Left cardiac atrium (tissue), 4 donors: ENCODE measurements at regions not wholly inside any gene's neighbourhood (a gene's known extent, or its start where the extent isn't known, plus 50 kb on each side); places are given as distances from the start of the nearest gene placed in this dataset.

Experiments used
- ATAC-seq, 2 donors: fragments of 200-7000 bp; cut with Tn5 transposase; one replicate each; pipeline ENCODE4 v1.9.1; 2020; ENCODE audit warnings: mild to moderate bottlenecking in 2 of 2, moderate library complexity in 2 of 2
- DNase-seq: peaks from one replicate; pipeline ENCODE4 v3.0.0-alpha.2; 2020
- intact Hi-C, 2 donors: fragments of 100-400 bp; cut with DNase I; formaldehyde crosslinking; loops; one replicate each; pipeline versions ENCODE4 v1.14.1 to v1.15.1; 2022 to 2023
- donor health status: DM: no; HTN: yes; CAD: no.
- donor health status: DM: no; HTN: yes; CAD: no; lungs with severe emphysema.
- donor health status: DM: yes; HTN: yes; CAD: no.
- donor health status: Dilated cardiomyopathy.

- no peak for DNase-seq
- intact Hi-C loops, result no loop called here
- ATAC-seq, result no peak
These were observed 394.5 kb downstream of the RERGL start for GRCh38 chr12:17695495-17695894.

- intact Hi-C loops, result no loop called here
- ATAC-seq, result no peak
These were observed 398.6 kb downstream of the RERGL start for GRCh38 chr12:17691369-17691768.

DNA sequence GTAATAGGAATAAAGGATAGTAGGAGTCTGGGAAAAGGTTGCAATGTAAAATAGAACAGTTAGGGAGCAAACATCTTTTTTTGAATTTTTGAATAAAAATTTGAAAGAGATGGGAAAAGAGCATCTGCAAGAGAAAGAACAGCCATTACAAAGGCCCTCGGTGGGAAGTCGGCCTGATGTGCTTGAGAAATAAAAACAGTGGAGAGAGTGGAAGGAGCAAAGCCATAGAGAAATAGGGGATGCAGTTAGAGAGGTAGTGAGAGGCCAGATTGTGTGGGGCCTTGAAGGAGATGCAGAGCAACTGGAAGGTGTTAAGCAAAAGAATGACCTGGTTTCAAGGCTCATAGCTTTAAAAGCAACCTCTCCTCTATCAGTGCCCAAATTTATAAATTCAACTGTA is 409.8 kb downstream of the RERGL start:
- intact Hi-C loops, result no loop called here
- ATAC-seq (no peak), DNase-seq (no peak)

More at GRCh38 chr12:17691369-17691768, 398.6 kb downstream of the RERGL start:
- no peak for DNase-seq

- DNase-seq, result no peak
- intact Hi-C loops, result no loop called here
- ATAC-seq, result no peak
These were observed 423.2 kb downstream of the RERGL start for GRCh38 chr12:17666641-17667324.

DNA sequence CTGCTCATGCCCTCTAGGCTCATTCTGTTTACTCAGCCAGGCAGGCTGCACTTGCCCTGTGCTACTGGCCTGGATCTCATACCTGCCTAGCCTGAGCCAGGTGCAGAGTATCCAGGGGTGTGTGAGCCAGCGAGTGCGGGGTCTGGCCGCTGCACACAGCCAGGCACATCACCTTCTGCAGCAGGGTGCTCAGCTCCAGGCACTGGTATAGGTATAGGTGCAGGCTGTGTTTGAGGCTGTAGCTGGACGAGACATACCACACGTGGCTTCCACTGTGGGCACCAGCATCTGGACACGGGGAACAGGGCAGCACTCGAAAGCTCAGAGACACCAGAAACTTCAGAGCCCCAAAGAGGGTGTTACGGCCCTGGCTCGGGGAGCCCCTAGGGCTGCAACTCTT is 424.2 kb downstream of the RERGL start:
- ATAC-seq (no peak), DNase-seq (no peak)
- intact Hi-C loops, result no loop called here

DNA sequence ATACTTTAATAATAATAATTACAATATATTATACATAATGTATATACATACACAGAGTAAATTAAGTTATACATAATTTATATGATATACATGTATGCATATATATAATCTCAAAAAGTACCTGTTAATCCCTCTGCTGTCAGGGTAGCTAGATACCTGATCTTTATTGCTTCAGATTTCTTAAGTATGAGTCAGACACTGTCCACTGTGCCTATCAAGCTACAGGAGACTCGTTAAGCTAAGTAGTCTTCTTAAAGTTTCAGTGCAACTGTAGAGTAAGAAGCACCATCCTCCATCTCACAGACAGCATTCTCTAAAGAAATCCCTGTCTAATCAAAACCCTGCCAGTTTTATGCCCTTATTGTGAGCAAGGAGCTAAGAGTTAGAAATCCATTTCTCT is 428.7 kb downstream of the RERGL start:
- ATAC-seq (no peak), DNase-seq (no peak)
- intact Hi-C loops, result no loop called here

DNA sequence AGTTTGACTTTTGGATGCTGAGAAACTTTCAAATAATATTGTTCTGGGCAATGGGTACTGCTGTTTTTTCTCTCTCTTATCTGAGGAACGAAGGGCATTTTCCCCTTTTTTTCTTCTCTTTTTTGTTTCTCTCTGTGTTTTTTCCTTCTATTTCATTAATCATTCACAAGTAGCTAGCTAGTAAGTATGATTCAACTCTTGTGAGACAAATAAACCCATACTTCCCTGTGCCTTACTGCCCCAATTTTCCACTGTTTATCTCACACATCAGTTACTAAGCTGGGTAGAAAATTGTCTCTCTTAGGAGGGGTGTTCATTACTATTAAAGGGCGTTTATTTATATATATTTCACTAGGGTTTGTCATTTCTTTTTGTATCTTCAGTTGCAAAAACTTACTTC is 437.6 kb downstream of the RERGL start:
- intact Hi-C loops, result no loop called here
- DNase-seq (no peak), ATAC-seq (no peak)

GRCh38 chr12:17642340-17642650 is 447.7 kb downstream of the RERGL start:
- intact Hi-C loops, result loop anchor here in 1 of 2 donors (10.0 kb wide), 1 partner anchor 1457 kb away; no protein-coding TSS in a partner anchor
- ATAC-seq (no peak), DNase-seq (no peak)

GRCh38 chr12:17640615-17641014 is 449.4 kb downstream of the RERGL start:
- no peak for ATAC-seq
- no peak for DNase-seq
- intact Hi-C loops, result loop anchor here in 1 of 2 donors (10.0 kb wide), 1 partner anchor 1456 kb away; no protein-coding TSS in a partner anchor

- ATAC-seq (no peak), DNase-seq (no peak)
- intact Hi-C loops, result no loop called here
These were observed 471.2 kb downstream of the RERGL start for GRCh38 chr12:17618831-17619230.

GRCh38 chr12:17609701-17610100 is 480.3 kb downstream of the RERGL start:
- no peak for ATAC-seq
- intact Hi-C loops, result no loop called here

GRCh38 chr12:17609153-17609552 is 480.8 kb downstream of the RERGL start:
- ATAC-seq (no peak), DNase-seq (no peak)
- intact Hi-C loops, result no loop called here

More at GRCh38 chr12:17609701-17610100, 480.3 kb downstream of the RERGL start:
- DNase-seq, result no peak

DNA sequence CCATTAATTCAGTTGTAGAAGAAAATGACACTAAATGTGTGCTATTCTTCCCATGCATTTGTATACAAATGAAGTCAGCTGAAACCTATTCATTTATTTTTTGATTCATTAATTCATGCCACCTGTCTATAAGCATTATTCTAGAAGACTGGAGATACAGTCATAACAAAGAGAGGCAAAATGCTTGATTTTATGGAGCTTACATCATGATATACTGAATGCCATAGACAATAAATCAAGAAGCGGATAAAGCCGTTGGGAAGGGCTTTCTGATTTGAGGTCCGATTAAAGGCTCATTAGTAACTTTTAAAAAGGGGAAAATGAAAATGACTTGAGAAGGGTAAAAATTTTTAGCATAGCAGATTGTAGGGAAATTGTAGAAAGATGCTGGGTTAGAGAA is 494.9 kb downstream of the RERGL start:
- intact Hi-C loops, result no loop called here
- DNase-seq (no peak), ATAC-seq (no peak)

GRCh38 chr12:17593715-17594406 is 496.1 kb downstream of the RERGL start:
- DNase-seq (no peak), ATAC-seq (no peak)
- intact Hi-C loops, result no loop called here

DNA sequence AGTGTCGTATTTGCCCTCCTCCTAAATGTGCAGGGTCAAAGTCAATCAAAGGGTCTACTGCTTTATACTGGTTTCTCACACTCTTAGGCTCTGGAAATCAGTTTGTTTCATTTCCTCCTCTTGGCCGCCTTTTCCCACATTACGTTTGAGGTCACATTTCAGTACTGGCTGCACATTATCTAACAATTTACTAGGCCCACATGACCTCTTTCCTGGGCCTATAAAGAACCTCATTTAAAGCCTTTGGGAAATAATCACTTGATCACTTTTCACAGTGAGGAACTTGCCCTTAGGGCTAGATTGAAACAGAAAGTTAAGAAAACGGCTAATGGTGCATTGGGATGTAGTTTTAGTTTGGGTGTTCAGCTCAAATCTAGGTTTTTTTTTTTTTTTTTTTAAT is 497.5 kb downstream of the RERGL start:
- intact Hi-C loops, result no loop called here
- ATAC-seq, result no peak
- DNase-seq, result no peak

- intact Hi-C loops, result no loop called here
- DNase-seq, result no peak
- ATAC-seq, result no peak
These were observed 498.9 kb downstream of the RERGL start for GRCh38 chr12:17591005-17591681.

DNA sequence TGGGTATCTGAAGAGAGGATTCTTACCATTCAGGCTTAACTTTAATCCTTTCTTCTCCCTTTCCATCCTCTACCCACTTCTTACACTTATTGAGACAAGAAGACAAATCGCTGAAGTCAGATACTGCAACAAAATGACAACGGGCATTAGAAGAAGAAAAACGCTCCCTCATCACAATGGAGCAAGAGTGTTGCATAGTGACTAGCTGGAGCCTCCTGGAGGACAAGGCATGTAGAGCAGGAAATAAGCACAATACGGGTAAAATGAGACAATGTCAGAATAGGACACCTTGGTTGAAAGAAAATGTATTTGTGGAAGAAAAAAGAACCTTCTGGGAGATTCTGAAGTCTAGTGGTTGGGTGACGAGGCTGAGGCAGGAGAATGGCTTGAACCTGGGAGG is 501.0 kb downstream of the RERGL start:
- DNase-seq (no peak), ATAC-seq (no peak)
- intact Hi-C loops, result no loop called here

DNA sequence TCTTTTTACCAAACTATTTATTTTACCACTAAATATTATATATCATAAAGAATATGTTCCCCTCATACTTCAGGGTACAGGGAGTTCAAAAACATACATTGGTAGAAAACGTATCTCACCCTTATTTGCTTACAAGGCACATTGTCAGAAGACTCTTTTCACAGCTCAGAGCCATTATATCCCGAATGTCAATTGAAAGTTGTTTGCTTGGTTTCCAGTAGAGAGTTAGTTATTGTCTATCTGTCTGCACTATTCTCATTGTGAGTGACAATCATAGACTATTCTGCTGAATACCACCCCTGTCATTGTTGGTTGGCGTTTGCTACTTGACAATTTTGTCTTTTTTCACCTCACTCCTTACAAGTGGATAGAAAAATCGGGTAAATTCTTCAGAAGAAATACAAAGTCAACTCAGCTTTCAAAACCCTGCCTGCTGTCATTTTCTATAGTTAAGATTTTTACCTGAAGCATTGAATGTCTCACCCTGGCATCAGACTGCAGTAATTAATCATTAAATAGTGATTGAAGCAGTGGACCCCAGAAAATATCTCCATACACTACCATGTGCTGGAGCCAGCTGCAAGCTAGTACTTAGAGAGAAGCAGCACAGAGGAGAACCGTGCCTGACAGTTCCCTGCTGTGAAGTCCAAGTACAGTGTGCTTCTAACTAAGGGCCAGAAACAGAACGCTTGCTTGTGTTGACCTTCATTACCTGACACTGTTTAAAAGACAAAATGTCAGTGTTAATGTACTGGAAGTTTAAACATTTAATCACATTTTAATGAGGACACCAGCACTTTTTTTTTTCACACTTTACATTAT is 510.6 kb downstream of the RERGL start:
- intact Hi-C loops, result no loop called here
- DNase-seq (no peak), ATAC-seq (no peak)

GRCh38 chr12:17577405-17577804 is 512.6 kb downstream of the RERGL start:
- no peak for DNase-seq
- intact Hi-C loops, result no loop called here
- no peak for ATAC-seq

DNA sequence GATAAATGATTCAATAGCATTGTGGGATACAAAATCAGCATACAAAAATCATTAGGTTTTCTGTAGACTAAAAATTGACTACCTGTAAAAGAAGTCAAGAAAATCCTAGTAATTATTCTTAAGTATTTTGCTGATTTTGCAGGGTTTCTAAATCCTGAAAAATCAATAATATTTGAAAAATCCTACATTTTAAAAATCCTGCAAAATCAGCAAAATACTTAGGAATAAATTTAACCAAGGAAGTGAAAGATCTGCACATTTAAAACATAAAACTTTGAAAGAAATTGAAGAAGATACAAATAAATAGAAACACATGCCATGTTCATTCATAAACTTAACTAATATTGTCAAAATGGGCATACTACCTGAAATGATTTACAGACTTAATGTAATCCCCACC is 517.7 kb downstream of the RERGL start:
- intact Hi-C loops, result no loop called here
- DNase-seq (no peak), ATAC-seq (no peak)
